Osteoblast (primary cell): ENCODE measurements at regions not wholly inside any gene's neighbourhood (a gene's known extent, or its start where the extent isn't known, plus 50 kb on each side); places are given as distances from the start of the nearest gene placed in this dataset.

Experiments
- DNase-seq: peaks from one replicate; pipeline ENCODE4 v3.0.0; 2011; ENCODE audit warnings: low spot score, mixed read lengths; ENCODE audit not compliant: insufficient read length; ENCODE audit errors: missing footprints
- H2AFZ ChIP-seq: 2 replicates; pipeline ENCODE4 v1.6.0; 2011; ENCODE audit warnings: mild to moderate bottlenecking, low read length
- H3K27ac ChIP-seq: 2 replicates; pipeline ENCODE4 v1.5.1; 2011; ENCODE audit warnings: mild to moderate bottlenecking, low read depth, low read length, moderate library complexity
- H3K27me3 ChIP-seq: 2 replicates; pipeline ENCODE4 v1.6.0; 2012; ENCODE audit warnings: mild to moderate bottlenecking, control low read depth, inconsistent platforms, low read length, moderate library complexity; ENCODE audit not compliant: insufficient read depth
- H3K36me3 ChIP-seq: 2 replicates; pipeline ENCODE4 v1.5.1; 2011; ENCODE audit warnings: mild to moderate bottlenecking, low read length, control low read depth, moderate library complexity; ENCODE audit not compliant: insufficient read depth
- H3K4me1 ChIP-seq: 2 replicates; pipeline ENCODE4 v1.5.1; 2011; ENCODE audit warnings: mild to moderate bottlenecking, low read length, control low read depth, moderate library complexity; ENCODE audit not compliant: insufficient read depth
- H3K4me2 ChIP-seq: 2 replicates; pipeline ENCODE4 v1.6.0; 2011; ENCODE audit warnings: mild to moderate bottlenecking, low read length; ENCODE audit not compliant: insufficient read depth
- H3K4me3 ChIP-seq: fragments of 200-600 bp; sonication (generic); 3 replicates; pipeline ENCODE4 v1.5.1; 2012; ENCODE audit warnings: mild to moderate bottlenecking, low read length, inconsistent platforms; ENCODE audit not compliant: insufficient read depth
- H3K79me2 ChIP-seq: 2 replicates; pipeline ENCODE4 v1.6.0; 2012; ENCODE audit warnings: mild to moderate bottlenecking, low read length, control low read depth, inconsistent platforms; ENCODE audit not compliant: insufficient read depth
- H3K9me3 ChIP-seq: 2 replicates; pipeline ENCODE4 v1.5.1; 2011; ENCODE audit warnings: low read depth, low read length, control low read depth
- H4K20me1 ChIP-seq: 2 replicates; pipeline ENCODE4 v1.6.0; 2012; ENCODE audit warnings: mild to moderate bottlenecking, low read length, control low read depth; ENCODE audit not compliant: insufficient read depth
- TF ChIP-seq, protein P1 (sequence below): IDR thresholded peaks from 2 replicates; pipeline ENCODE4 v1.5.1; 2011; ENCODE audit warnings: mild to moderate bottlenecking, low read depth, low read length, moderate library complexity; ENCODE audit errors: extremely low read depth

DNA sequence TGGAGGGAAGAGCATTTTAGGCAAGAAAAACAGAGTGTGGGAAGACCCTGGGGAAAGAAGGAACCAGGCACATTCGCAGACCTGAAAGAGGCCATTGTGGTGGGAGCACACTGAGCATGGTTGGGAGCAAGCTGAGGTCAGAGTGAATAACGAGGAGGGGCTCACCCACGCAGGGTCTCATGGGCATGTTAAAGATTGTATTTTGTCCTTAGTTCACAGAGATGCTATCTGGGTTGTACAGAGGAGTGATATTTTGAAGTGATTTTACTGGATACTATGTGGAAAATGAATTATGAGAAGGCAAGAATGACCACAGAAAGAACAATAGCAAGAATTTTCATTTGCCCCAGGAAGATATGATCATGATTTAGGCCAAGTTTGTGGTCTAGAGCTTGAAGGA lies 578.3 kb upstream of the NR5A2 start:
- peak overlapping the region; percentile 68 for H3K27ac ChIP-seq
- no peaks in the 10 kb centered on the region for H3K27me3 ChIP-seq
- H4K20me1 ChIP-seq: no peaks in the 10 kb centered on the region
- H3K4me1 ChIP-seq: peaks cover 9% of the 10 kb centered on the region
- H3K36me3 ChIP-seq: no peaks in the 10 kb centered on the region
- H3K4me3 ChIP-seq: no peak overlapping the region
- no peaks in the 10 kb centered on the region for H3K9me3 ChIP-seq
- TF ChIP-seq, protein P1, sequence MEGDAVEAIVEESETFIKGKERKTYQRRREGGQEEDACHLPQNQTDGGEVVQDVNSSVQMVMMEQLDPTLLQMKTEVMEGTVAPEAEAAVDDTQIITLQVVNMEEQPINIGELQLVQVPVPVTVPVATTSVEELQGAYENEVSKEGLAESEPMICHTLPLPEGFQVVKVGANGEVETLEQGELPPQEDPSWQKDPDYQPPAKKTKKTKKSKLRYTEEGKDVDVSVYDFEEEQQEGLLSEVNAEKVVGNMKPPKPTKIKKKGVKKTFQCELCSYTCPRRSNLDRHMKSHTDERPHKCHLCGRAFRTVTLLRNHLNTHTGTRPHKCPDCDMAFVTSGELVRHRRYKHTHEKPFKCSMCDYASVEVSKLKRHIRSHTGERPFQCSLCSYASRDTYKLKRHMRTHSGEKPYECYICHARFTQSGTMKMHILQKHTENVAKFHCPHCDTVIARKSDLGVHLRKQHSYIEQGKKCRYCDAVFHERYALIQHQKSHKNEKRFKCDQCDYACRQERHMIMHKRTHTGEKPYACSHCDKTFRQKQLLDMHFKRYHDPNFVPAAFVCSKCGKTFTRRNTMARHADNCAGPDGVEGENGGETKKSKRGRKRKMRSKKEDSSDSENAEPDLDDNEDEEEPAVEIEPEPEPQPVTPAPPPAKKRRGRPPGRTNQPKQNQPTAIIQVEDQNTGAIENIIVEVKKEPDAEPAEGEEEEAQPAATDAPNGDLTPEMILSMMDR: no peak
- H3K4me2 ChIP-seq: peak overlapping the region; percentile 23
- H3K79me2 ChIP-seq: no peaks in the 10 kb centered on the region
- H2AFZ ChIP-seq: peak overlapping the region; percentile 66
- no peak for DNase-seq

DNA sequence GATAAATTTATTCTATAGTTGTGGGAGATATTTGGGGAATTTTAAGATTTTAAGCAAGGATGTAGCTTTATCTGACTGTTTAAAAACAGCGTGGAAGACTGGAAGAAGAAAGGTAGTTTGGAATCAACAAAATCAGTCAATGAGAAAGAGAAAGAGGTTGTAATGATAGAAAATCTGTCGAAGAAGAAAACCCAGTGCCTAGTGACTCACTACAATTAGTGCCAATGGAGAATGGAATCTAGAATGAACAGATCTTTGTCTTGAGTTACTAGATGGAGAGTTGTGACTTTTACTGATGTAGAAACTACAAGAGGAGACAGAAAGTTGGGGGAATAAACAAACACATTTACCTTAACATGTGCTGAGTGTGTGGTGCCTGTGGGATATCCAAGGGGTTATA lies 577.8 kb upstream of the NR5A2 start:
- no peak overlapping the region for H3K4me3 ChIP-seq
- H3K79me2 ChIP-seq: no peaks in the 10 kb centered on the region
- TF ChIP-seq, protein P1: no peak
- H3K27me3 ChIP-seq: no peaks in the 10 kb centered on the region
- H3K4me2 ChIP-seq: no peak overlapping the region
- H2AFZ ChIP-seq: no peak overlapping the region
- no peak for DNase-seq
- no peak overlapping the region for H3K27ac ChIP-seq
- H3K36me3 ChIP-seq: no peaks in the 10 kb centered on the region
- H3K9me3 ChIP-seq: no peaks in the 10 kb centered on the region
- H3K4me1 ChIP-seq: peaks cover 9% of the 10 kb centered on the region
- no peaks in the 10 kb centered on the region for H4K20me1 ChIP-seq

DNA sequence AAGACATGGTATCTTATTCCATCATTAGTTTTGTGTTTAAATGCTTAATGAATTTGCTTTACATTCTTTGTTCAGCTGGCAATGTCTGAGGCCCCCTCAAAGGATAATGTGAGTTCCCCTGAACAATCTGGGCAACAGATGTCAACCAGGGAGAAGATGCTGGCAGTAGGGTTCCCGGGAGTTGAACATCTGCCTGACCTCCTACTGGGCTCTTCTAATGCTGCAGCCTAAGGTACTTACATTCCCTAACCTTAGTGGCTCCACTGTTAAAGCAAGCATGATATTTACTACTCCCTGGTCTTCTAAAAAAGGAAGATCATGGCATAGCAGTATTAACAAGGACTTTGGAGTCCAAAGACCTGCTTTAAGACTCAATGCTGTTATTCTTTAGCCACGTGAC lies 574.9 kb upstream of the NR5A2 start:
- no peak for DNase-seq
- TF ChIP-seq, protein P1: no peak
- H3K36me3 ChIP-seq: no peaks in the 10 kb centered on the region
- no peak overlapping the region for H3K4me2 ChIP-seq
- no peak overlapping the region for H2AFZ ChIP-seq
- H3K9me3 ChIP-seq: no peaks in the 10 kb centered on the region
- no peaks in the 10 kb centered on the region for H3K79me2 ChIP-seq
- peaks cover 9% of the 10 kb centered on the region for H3K4me1 ChIP-seq
- no peaks in the 10 kb centered on the region for H3K27me3 ChIP-seq
- no peaks in the 10 kb centered on the region for H4K20me1 ChIP-seq
- H3K27ac ChIP-seq: no peak overlapping the region
- no peak overlapping the region for H3K4me3 ChIP-seq

DNA sequence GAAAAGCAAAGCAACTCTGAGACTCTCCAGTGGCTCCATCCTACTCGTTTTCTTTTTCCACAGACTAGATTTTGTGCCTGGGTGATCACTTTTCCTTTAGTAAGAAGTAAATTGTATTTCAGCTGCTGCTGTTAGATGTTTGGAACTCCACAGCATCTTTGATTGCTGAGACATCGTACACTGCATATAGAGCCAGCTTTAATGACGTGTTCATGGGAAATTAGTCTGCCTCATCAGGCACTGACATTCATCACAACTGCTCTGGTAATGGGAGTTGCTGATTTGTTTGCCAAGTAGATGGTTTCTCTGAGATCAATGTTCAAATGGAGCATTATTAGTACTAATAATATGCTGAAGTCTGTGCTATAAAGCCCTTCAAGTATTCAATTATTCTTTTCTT lies 573.8 kb upstream of the NR5A2 start:
- Histone ChIP-seq H3K4me2 (no peak overlapping the region), H3K27me3 (no peaks in the 10 kb centered on the region), H3K4me3 (no peak overlapping the region), H3K9me3 (no peaks in the 10 kb centered on the region), H3K4me1 (peaks cover 4% of the 10 kb centered on the region), H3K36me3 (no peaks in the 10 kb centered on the region), H4K20me1 (no peaks in the 10 kb centered on the region), H2AFZ (no peak overlapping the region), H3K27ac (no peak overlapping the region), H3K79me2 (no peaks in the 10 kb centered on the region)
- no peak for DNase-seq
- TF ChIP-seq, protein P1: no peak
